A673 (cell line): ENCODE measurements at regions not wholly inside any gene's neighbourhood (a gene's known extent, or its start where the extent isn't known, plus 50 kb on each side); places are given as distances from the start of the nearest gene placed in this dataset.

Source experiments
- BruUV-seq: library from RNA; stranded (reverse); fragments of 400-500 nt; replicated peaks from 2 replicates; lab custom pipeline; 2021; lab: Mats Ljungman, UMichigan
- CTCF ChIA-PET: fragments of 300-600 bp; sonication (Branson Sonifier 250); formaldehyde crosslinking; loops from one replicate; lab custom pipeline; 2022; ENCODE audit warnings: antibody characterized with exemption; lab: Charles Lee
- POLR2A ChIA-PET: fragments of 300-600 bp; sonication (Branson Sonifier 250); formaldehyde crosslinking; loops from one replicate; lab custom pipeline; 2022; ENCODE audit warnings: antibody characterized with exemption; ENCODE audit not compliant: low non-redundant PET; lab: Charles Lee
- DNase-seq: peaks from one replicate; pipeline ENCODE4 v3.0.0-alpha.2; 2015; ENCODE audit warnings: low spot score
- H3K27ac ChIP-seq: fragments of 200-600 bp; sonication (generic); 2 replicates; pipeline ENCODE4 v1.5.1; 2016; ENCODE audit warnings: mixed run types, low read depth, mild to moderate bottlenecking, mixed read lengths, antibody characterized with exemption, low read length; ENCODE audit not compliant: poor library complexity, severe bottlenecking
- H3K27me3 ChIP-seq: fragments of 200-600 bp; sonication (generic); replicated peaks from 2 replicates; pipeline ENCODE4 v1.6.1; 2017; ENCODE audit warnings: mixed run types, low read depth, mild to moderate bottlenecking, mixed read lengths, antibody characterized with exemption, low read length; ENCODE audit not compliant: insufficient read depth, poor library complexity
- H3K36me3 ChIP-seq: fragments of 200-600 bp; sonication (generic); 2 replicates; pipeline ENCODE4 v1.6.1; 2016; ENCODE audit warnings: mixed run types, mild to moderate bottlenecking, mixed read lengths, antibody characterized with exemption, low read length; ENCODE audit not compliant: insufficient read depth, poor library complexity, severe bottlenecking
- H3K4me1 ChIP-seq: fragments of 200-600 bp; sonication (generic); 2 replicates; pipeline ENCODE4 v1.6.1; 2017; ENCODE audit warnings: mixed run types, mild to moderate bottlenecking, mixed read lengths, antibody characterized with exemption, low read length; ENCODE audit not compliant: insufficient read depth, poor library complexity, severe bottlenecking
- H3K4me3 ChIP-seq: fragments of 200-600 bp; sonication (generic); 2 replicates; pipeline ENCODE4 v1.5.1; 2016; ENCODE audit warnings: low read depth, mixed run types, mild to moderate bottlenecking, mixed read lengths, low read length; ENCODE audit not compliant: poor library complexity, severe bottlenecking
- H3K9me3 ChIP-seq: fragments of 200-600 bp; sonication (generic); 2 replicates; pipeline ENCODE4 v1.6.1; 2016; ENCODE audit warnings: mixed run types, low read depth, mild to moderate bottlenecking, mixed read lengths, antibody characterized with exemption, low read length; ENCODE audit not compliant: poor library complexity, severe bottlenecking
- EZH2 ChIP-seq: fragments of 200-600 bp; sonication (generic); IDR thresholded peaks from 2 replicates; pipeline ENCODE4 v1.6.1; 2017; ENCODE audit warnings: borderline replicate concordance, low read depth, mild to moderate bottlenecking, mixed read lengths, antibody characterized with exemption, low read length; ENCODE audit not compliant: poor library complexity, severe bottlenecking
- intact Hi-C: fragments of 100-400 bp; cut with micrococcal nuclease; formaldehyde crosslinking; loops from one replicate; pipeline ENCODE4 v1.10.0; 2022; ENCODE audit not compliant: unreplicated experiment
- TF ChIP-seq, protein P1 (sequence below): fragments of 300-800, 200-600 bp; sonication (generic); conservative IDR thresholded peaks from 2 replicates; pipeline ENCODE4 v1.5.1; 2017; ENCODE audit warnings: low read depth, mild to moderate bottlenecking, antibody characterized with exemption, low read length, moderate library complexity, mixed read lengths

DNA sequence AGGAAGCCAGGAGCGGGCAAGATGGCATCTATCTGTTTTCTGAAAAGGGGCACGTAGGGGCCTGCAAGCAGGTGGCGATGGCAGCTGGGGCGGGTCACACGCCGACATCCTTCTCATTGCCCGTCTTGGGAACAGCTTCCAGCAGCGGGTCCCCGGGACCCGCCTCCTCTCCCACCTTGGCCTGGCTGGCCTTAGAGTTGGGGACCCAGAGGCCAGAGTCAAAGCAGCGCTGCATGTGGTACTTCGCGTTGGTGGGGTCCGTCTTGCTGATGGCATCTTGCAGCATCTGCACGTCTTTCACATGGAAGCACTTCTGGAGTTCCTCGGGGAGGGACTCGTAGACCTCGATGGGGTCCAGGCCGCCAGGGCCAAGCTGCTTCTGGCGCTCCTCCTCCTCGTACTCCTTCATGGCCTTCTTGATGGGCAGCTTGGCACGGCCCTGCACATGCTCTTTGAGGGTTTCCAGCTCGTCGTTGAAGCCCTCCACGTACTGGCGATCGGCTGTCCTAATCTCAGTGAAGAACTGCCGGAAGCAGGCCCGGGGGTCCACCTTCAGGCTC is 127.6 kb upstream of the CLINT1 start:
- ChIA-PET POLR2A (no interaction called here), CTCF (no interaction called here)
- Histone ChIP-seq H3K4me1 (no peaks in the 10 kb centered on the region), H3K4me3 (no peak overlapping the region), H3K36me3 (no peaks in the 10 kb centered on the region), H3K27me3 (no peaks in the 10 kb centered on the region), H3K27ac (no peak overlapping the region), H3K9me3 (no peaks in the 10 kb centered on the region)
- intact Hi-C loops = no loop called here
- TF ChIP-seq EZH2 = no peak
- no peak for DNase-seq
- no TSS peak for BruUV-seq

DNA sequence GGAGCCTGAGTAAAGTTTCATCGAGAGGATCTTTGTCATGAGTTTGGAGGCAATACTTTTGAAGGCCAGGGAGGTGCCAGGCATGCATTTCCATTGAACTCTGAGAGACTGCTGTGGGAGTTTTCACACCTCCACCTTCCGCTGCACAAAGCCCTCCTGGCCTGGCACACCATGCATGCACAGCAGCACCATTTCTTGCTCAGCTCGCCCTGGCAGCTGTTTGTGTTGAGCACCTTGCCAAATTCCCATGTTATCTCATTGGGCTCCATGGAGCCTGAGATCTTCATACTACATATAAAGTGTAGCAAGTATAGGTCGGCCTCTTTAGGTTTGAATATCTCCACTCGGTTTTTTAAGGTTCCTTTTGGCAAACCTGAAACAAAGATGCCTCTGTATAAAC is 125.7 kb upstream of the CLINT1 start:
- CTCF ChIA-PET = no interaction called here
- Histone ChIP-seq H3K27ac (no peak overlapping the region), H3K4me1 (no peaks in the 10 kb centered on the region), H3K9me3 (no peaks in the 10 kb centered on the region), H3K4me3 (no peak overlapping the region), H3K27me3 (no peaks in the 10 kb centered on the region), H3K36me3 (no peaks in the 10 kb centered on the region)
- DNase-seq = no peak
- POLR2A ChIA-PET = no interaction called here
- TF ChIP-seq EZH2 = no peak
- TF ChIP-seq, protein P1, sequence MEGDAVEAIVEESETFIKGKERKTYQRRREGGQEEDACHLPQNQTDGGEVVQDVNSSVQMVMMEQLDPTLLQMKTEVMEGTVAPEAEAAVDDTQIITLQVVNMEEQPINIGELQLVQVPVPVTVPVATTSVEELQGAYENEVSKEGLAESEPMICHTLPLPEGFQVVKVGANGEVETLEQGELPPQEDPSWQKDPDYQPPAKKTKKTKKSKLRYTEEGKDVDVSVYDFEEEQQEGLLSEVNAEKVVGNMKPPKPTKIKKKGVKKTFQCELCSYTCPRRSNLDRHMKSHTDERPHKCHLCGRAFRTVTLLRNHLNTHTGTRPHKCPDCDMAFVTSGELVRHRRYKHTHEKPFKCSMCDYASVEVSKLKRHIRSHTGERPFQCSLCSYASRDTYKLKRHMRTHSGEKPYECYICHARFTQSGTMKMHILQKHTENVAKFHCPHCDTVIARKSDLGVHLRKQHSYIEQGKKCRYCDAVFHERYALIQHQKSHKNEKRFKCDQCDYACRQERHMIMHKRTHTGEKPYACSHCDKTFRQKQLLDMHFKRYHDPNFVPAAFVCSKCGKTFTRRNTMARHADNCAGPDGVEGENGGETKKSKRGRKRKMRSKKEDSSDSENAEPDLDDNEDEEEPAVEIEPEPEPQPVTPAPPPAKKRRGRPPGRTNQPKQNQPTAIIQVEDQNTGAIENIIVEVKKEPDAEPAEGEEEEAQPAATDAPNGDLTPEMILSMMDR = no peak
- BruUV-seq = no TSS peak
- intact Hi-C loops = no loop called here

DNA sequence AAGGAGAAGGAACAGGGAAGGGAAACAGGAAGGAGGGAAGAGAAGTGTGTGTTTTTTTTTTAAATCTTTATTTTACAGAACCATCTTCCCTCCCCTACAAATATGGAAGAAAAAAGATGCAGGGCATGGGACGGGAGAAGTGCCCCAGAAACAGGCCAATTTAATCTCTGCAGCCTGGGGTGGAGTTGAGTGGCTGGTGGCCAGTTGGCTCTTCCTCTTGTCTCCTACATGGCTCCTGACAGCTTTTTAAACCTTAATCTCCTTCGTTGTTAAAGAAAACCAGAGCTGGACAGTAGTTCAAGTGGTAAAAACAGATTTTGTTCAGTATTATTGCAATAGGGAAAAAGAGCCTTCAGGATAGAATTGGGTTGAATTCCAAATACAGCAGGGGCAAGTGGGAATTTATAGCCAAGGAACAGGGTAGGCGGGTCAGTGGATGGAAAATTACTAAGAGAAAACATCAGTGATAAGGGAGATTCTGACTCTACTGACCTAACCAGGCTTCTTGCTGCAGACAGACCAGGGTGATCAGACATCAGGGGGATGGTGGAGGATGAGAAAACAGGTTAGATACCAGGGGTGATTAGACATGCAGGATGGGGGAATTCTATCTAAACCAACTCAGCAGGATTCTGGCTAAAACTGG is 125.1 kb upstream of the CLINT1 start:
- intact Hi-C loops = no loop called here
- no peak overlapping the region for H3K27ac ChIP-seq
- POLR2A ChIA-PET = no interaction called here
- no TSS peak for BruUV-seq
- H3K9me3 ChIP-seq = no peaks in the 10 kb centered on the region
- H3K36me3 ChIP-seq = no peaks in the 10 kb centered on the region
- no peaks in the 10 kb centered on the region for H3K27me3 ChIP-seq
- TF ChIP-seq, protein P1 = no peak
- no peak for TF ChIP-seq EZH2
- DNase-seq = no peak
- CTCF ChIA-PET = no interaction called here
- H3K4me3 ChIP-seq = no peak overlapping the region
- no peaks in the 10 kb centered on the region for H3K4me1 ChIP-seq

DNA sequence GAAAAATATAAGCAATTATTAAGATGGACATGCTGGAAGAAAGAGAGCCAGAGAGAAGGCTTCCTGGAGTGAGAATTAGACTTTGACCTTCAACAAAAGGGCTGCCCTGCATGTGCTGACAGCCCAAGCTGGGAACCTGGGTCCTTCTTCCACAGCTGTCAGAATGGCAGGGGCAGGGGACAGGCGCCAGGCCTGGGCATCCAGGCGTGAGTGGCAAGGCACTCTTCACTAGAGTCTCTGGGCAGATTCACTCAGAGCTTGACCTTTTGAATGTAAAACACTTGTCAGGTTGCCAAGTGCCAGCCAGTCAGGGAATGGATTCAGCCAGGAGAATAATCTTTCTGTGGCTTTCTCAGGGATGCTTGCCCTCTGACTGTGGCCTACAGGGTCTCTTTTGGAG is 119.1 kb upstream of the CLINT1 start:
- intact Hi-C loops = no loop called here
- H3K27me3 ChIP-seq = no peaks in the 10 kb centered on the region
- no peaks in the 10 kb centered on the region for H3K4me1 ChIP-seq
- no TSS peak for BruUV-seq
- no peak overlapping the region for H3K27ac ChIP-seq
- no peaks in the 10 kb centered on the region for H3K36me3 ChIP-seq
- TF ChIP-seq EZH2 = no peak
- TF ChIP-seq, protein P1 = no peak
- H3K4me3 ChIP-seq = no peak overlapping the region
- DNase-seq = no peak
- CTCF ChIA-PET = no interaction called here
- POLR2A ChIA-PET = no interaction called here
- H3K9me3 ChIP-seq = no peaks in the 10 kb centered on the region
